Hypothalamus (tissue), 51 donors: ENCODE measurements at regions not wholly inside any gene's neighbourhood (a gene's known extent, or its start where the extent isn't known, plus 50 kb on each side); places are given as distances from the start of the nearest gene placed in this dataset.
"Not testable (repeated sequence)": the region's sequence is repeated elsewhere in the genome, so short reads cannot be mapped to it uniquely, and the experiment has no call there.

ENCODE experiments used
- DNase-seq, 51 donors: peaks; one replicate each; lab custom pipeline; 2025; lab: John Stamatoyannopoulos, UW

DNA sequence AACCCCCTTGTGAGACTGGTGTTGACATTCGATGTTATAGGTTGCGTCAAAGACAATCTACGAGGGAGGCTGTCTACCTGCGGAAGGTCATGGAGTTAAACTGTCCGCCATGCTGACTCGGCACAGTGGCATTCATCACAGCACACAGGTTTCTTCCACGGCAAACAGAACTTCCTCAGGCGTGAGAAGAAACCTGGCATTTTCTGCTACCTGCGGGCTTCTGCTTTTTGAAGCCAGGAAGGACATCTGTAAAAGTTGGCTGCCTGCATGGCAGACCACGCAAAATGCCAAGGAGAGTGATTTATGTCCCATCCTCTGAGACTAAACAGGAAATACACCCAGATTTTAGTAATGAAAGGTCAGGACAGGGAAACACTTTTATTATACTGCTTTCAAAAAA, 809.8 kb upstream of the NUDT12 start:
- DNase-seq, result no peak

DNA sequence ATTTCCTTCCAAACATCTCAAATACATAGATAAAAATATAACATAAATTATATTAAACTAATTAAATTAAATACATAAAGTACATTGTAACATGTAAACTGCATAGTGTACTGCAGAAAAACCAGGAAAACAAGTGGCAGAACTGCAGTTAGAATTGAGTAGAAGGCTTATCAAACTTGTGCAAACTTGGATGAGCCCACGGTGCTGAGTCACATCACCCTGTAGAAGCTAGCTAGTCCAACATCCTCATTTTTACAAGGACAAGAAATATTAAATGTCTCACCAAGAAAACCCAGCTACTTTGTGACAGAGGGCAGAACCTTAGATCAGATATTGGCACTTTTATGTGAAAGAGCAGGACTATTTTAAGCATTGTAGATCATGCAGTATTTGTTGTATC, 807.9 kb upstream of the NUDT12 start:
- no peak for DNase-seq

DNA sequence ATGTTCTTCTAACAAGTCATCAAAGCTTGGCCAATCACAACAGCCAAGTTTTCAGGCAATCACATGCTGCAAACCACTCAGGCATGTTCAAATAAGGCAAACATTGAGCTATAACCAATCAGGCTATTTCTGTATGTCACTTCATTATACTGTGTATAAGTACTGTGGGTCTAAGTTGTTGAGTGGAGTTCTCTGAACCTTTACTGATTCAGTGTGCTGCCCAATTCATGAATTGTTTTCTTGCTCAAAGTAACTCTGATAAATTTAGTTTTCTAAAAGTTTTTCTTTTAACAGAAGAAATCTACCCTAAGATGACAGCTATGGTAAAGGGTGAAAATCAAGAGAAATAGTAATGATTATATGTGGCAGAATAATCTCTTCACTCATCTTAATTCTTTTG, 805.4 kb upstream of the NUDT12 start:
- DNase-seq, result no peak

DNA sequence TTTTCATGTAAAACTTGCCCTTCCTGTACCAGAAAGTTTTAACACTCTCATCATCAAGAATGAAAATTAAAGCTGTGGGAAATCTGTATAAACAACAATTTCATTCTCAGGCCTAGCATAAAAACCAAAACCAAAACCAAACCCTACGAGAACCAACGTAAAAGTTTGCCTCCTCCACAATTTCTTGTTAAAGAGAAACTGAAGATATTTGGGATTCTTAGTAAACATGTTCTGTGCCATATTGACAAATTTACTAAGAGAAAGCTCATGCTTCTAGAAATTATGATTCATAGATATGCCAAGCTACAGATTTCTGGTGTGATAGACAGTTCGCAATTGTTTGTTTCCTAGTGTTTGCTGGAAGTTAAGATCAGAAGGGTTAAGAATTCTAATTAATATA, 801.0 kb upstream of the NUDT12 start:
- no peak for DNase-seq

DNA sequence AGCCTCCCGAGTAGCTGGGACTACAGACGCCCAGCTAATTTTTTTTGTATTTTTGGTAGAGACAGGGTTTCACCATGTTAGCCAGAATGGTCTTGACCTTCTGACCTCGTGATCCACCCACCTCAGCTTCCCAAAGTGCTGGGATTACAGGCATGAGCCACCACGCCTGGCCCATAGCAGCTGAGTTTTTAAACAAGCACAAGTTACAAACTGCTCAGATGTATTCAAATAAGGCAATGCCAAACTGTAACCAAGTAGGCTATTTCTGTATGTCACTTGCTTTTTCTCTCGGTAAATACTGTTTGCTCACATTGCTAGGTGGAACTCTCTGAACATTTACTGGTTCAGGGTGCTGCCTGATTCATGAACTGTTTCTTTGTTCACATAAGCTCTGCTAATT, 799.3 kb upstream of the NUDT12 start:
- no peak for DNase-seq

DNA sequence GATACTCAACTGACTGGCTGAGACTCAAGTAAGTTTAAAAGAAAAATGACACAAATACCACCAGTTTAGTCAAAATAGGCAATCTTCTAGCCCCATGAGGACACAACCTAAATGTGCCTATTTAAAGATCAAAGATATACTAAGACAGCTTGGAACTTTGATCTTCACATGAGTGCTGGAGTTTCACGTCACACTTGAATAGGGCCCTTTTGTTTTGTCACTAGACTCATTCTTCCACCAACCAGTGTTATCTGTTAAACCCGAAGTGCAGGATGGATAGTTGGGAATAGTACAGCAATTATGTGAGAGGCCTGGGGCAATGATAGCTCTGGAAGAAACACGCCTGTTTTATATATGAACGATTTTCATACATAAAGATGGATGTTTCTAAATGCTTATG, 792.8 kb upstream of the NUDT12 start:
- DNase-seq, result no peak

DNA sequence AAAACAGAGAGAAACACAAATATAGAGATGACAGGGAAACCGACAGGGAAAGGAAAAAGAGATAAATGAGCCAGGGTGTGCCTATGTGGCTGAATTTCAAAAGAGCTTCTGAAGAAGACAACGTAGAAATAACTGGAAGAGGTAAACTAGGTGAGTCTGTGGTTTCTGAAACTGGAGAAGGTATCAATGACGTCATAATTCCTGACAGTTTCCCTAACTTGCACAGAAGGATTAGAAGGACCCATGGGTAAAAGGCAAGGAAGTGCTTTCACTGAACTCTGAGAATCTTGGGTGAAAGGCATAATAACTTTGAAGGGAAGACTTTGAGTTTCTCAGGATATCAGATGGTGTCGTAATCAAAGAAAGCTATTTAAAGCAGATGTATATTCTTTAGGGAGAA, 790.8 kb upstream of the NUDT12 start:
- DNase-seq, result no peak

DNA sequence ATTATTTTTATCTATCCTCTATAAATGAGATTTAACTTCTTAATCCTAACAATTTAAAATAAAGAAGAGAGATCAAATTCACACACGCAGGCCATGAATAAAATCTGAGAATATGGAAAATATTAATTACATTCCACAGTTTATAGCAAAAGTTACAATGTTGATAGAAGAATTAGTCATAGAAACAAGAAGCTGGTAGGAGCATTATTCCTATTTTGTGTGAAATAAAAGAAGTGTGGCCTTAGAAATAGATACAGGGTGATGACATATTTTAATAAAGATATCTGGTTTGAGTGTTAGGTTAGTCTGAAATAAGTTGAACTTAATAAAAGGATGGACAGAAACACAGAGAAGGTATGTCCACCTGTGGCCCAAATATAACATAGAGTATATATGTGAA, 790.4 kb upstream of the NUDT12 start:
- no peak for DNase-seq

DNA sequence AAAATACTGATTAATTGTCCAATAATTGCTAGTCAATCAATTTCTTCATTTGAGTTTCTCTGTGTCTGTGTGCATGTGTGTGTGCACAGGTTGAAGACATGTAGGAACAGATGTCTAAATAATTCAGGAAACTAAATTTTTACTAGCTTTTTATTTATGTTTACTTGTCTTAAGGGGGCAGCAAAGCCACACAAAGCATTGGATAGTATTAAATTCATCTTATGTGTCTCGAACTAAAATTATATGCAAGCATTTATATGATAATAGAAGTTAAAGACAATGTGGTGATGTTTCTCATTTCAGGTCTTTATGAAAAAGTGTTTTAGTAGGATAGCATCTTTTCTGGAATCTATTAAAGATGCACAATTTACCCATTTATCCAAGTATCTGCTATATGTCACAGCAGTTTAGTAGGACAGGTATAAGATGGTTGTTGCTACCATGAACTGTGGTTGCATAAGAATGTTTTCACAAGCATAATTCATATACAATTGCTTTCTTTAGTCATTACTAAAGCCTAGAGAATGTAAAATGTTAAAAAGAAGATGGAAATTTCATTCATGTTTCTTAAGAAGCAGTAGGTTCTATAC, 784.6 kb upstream of the NUDT12 start:
- no peak for DNase-seq

DNA sequence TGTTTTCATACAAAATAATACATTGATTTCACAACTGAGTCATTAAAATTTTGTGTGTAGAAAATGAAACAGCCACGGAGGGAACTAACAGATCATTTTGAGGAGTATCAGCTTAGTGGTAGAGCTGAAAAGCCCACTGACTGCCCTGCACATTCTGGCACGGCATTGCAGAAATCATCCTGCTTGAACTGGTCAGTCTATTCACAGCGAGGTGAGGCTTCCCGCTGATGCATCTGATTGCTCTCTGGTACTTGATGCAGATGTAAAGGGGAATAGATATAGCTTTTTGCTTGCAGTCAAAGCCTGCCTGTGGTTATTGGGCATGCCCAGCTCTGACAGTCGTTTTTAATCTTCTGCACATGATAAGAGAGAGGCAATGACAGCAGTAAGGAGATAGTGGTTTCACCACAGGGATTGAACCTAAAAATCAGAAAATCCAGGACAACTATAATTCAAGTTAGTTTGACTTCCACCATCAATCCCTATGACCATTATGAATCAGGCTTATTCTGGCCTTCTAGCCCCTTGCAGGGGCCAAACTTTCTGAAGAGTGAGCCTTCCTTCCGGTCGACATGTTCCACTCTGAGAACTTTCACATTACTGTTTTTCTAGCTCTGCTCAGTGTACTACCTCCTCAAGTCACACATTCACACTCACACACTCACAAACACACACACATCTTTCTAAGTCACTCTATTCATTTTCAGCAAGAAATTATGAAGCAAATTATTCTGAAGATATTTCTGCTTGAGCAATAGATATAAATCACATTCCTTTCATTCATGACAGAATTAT, 782.8 kb upstream of the NUDT12 start:
- DNase-seq, result peak in 2 of 51 donors; percentile 1 to 4

DNA sequence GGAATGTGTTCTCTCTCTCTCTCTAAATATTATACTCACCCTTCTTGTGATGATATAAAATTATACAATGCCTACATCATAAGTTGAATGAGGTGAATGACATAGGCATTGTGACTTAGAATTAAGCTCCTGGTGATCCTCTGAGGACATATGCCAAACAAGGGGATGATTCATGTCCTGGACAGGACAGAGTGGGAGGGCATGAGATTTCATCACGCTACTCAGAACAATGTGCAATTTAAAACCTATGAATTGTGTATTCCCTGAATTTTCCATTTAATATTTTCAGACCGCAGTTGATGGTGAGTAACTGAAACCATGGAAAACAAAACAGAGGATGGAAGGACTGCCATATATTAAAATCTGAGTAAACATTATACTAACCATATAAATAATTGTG, 782.2 kb upstream of the NUDT12 start:
- no peak for DNase-seq

DNA sequence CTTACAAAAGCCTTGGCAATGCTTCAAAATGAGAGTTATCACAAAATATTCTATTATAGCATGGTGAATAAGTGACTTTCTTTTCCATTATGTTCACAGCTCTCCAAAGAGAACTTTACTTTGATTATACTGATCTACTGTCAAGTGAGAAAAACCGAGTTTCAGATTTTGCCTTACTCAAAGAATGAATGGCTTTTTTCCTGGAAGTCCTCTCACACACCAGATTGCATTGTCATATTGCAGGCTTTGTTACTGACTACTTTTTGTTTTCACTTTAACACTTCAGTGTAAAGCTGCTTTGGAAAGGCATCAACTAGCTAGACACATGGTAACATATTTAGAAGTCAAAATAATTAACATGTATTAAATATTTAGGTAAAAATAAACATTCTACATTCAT, 765.2 kb upstream of the NUDT12 start:
- no peak for DNase-seq

DNA sequence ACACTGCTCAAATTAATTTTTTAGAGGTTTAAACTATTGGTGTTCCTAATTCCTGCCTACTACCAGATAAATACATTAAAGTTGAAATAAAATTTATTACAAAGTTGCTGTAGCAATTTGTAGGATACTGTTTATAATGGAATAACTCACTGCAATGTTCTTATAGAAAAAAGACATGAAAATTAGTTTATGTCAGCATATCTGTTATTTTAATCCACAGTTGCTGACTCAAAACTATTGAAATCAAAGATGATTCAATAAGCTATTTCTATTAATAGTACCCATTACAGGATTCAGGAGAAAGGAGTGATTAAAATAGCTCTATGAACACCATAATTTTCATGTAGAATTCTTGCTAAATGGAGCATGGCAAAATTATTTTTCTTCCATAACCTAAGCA, 764.4 kb upstream of the NUDT12 start:
- DNase-seq, result no peak

DNA sequence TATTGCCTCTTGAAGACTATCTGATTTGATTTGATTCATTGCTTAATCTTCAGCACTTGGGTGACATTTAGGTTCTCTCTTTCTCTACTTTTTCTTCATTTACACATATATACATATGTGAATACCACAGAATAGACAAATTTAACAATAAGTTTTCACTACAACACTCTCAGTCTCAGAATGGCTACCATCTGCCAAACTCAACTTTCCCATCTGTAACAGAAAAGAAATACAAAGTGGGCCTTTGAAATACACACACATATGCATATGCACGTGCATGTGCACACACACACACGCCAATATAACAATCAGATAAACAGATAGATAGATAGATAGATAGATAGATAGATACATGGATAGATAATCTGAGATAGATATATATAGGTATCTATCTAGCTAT, 762.8 kb upstream of the NUDT12 start:
- no peak for DNase-seq

DNA sequence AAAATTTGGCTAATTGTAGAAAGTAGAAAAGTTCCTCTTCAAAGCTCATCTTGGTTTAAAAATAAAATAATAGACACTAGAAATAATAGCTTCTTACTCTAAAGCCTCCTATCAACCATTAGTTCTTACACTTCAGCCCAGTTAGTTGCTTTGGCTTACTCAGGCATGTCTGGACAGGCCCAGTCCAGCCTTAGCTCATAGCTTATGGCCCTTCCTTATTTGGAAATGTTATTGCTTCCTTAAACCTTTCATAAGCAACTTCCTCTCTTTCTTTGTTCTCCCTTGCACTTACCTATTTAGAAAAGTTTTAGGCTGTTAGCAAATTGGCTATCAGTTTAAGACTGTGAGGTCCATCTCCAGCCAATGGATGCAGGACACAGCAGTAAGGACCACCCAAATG, 754.1 kb upstream of the NUDT12 start:
- DNase-seq, result not testable (repeated sequence)

DNA sequence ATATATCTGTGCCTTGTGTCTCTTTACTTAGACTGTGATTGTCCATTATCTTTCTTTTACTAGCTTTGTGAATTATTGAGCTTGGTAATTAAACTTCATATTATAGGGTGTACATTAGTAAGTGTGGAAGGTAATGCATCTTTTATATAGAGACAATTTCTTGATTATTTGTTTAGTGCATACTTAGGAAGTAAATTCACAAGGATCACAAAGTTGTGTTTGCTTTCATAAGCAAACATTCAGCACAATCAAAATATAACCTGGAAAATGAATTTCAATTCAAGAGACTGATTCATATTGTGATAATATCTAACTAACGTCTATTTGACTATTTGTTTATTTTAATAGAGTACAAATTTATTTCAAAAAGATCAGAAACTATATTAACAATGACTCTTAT, 749.9 kb upstream of the NUDT12 start:
- no peak for DNase-seq

DNA sequence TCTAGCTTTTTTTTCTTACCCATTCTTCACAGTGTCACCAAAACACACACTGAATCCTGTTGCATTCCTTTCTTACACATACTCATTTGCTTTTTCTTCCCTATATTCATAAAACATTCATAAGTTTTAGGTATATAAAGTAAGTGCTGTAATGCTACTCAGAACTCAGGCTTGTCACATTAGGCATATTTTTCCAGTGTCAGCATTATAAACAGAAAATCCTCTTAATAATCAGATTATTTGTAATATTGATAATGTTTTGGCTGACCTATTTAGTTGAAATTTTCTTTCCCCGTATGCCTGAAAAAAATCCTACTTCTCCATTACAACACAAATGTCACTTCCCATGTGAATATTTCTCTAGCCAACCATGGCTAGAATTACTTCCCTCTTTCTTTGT, 743.0 kb upstream of the NUDT12 start:
- DNase-seq, result no peak

DNA sequence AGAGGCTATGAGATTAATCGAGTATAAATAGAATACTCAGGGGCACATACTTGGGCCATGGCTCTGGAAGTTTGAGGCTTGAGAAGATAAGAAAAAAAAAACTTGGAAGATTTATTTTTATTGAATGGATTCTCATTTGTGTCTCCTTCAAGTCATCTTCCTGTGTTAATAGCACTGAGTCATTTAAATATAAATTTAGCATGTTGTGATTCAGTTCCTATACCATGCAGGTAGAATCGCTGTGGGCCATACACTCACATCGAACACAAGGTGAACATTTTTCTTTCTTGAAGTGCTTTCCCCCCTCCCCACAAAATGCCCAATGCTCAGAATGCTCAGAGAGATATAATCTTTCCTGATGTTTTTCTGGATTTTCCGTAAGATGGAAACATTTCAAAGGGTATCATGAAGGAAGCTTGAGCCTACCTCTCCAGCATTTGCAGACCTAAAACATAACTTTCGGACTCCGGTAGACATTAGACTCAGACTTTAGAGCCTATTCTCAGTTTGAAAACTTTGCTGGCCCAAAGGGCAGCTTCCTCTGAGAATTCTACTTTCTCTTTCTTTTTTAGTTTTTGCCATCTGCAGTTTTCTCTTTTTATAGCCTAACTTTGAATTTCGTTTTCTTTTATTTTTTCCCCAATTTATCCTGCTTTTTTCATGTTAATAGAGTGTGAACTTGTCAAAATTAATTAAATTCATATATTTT, 737.6 kb upstream of the NUDT12 start:
- DNase-seq, result no peak

DNA sequence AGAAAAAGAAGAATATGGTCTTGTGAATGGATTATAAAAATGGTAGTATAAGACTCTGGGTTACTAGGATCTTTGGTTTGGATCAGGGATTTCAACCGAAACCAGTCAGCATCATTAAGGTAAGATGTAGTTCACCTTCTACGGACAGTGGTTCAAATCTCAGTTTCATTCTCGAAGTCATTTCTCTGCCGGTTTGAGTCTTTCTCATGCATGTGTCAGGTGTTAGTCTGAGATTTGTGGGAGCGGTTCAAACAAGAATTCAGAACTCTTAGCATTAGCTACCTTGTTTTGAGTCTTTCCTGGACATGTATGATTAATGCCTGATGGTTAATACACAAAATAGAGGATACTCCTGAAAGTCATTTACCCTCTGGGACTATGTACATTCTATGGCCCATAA, 735.9 kb upstream of the NUDT12 start:
- no peak for DNase-seq

DNA sequence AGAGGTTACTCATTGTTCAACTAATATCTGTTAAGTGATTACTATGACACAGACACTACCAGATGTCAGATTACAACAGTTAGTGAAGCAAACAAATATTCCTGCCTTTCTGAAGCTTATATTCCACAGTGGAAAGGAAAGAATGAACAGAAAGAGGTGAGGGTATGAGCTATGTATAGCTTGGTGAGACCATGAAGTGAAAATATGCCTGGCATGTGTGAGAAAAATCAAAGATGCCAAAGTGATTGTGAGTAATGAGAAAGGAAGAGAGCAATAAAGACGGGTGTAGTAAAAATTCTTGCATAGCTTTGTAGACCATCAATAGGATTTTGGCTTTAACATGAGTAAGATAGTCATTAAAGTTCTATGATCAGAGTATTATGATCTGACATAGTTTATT, 734.5 kb upstream of the NUDT12 start:
- no peak for DNase-seq

DNA sequence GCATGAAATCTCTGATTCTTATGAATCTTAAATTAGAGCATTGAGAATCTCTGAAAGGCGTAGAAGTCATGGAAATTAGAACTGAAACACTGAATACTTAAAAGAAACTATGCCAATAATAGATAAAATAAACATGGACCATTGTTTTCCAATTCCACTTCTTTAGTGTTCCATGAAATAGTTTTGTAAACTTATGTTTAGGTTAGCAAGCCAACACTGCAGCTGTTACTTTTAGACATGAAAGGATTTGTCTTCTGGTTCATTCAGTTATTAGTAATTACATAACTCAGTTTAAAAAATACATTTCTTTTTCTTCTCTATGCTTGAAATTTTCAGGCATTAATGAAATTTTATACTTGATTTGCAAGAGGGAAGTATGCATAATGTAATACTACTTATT, 733.4 kb upstream of the NUDT12 start:
- no peak for DNase-seq

DNA sequence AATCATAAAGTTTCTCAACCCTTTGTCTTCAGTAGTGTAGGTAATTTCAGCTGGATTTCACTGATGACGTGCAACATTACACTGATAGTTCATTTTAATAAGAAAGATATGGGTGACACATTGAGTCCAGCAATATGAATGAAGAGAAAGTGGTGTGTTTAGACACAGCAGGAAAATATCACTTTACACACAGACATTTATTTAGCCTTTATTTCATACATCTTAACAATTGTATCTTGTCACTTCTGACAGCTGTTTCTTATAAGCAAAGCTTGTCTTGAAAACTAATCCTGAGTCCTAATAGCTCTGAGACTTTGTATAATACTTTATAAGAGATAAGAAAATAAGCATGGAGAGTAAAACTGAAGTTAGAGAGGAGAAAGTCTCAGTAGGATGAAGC, 720.5 kb upstream of the NUDT12 start:
- no peak for DNase-seq
